AG04449 (cell line): ENCODE measurements at regions not wholly inside any gene's neighbourhood (a gene's known extent, or its start where the extent isn't known, plus 50 kb on each side); places are given as distances from the start of the nearest gene placed in this dataset.
"Not testable (repeated sequence)": the region's sequence is repeated elsewhere in the genome, so short reads cannot be mapped to it uniquely, and the experiment has no call there.

Experiments used
- CTCF ChIA-PET: fragments of 350-600 bp; formaldehyde crosslinking; extraction: SDS; loops from one replicate; lab custom pipeline; 2021; ENCODE audit warnings: antibody characterized with exemption; lab: Yijun Ruan, JAX
- POLR2A ChIA-PET: fragments of 400-600, 350-600 bp; formaldehyde crosslinking; extraction: SDS; loops from one replicate; lab custom pipeline; 2020; ENCODE audit warnings: antibody characterized with exemption, inconsistent platforms; lab: Yijun Ruan, JAX
- DNase-seq: peaks from one replicate; pipeline ENCODE4 v3.0.0-alpha.2; 2010; ENCODE audit warnings: low read depth, low spot score
- H3K4me3 ChIP-seq: 2 replicates; pipeline ENCODE4 v1.5.1; 2011; ENCODE audit warnings: low read depth, mild to moderate bottlenecking, control low read depth, low read length
- TF ChIP-seq, protein P1 (sequence below): IDR thresholded peaks from one replicate; pipeline ENCODE4 v1.5.1; 2011; ENCODE audit warnings: mild to moderate bottlenecking, moderate library complexity, low read length, control low read depth, inconsistent platforms; ENCODE audit not compliant: insufficient read depth; ENCODE audit errors: missing control alignments

DNA sequence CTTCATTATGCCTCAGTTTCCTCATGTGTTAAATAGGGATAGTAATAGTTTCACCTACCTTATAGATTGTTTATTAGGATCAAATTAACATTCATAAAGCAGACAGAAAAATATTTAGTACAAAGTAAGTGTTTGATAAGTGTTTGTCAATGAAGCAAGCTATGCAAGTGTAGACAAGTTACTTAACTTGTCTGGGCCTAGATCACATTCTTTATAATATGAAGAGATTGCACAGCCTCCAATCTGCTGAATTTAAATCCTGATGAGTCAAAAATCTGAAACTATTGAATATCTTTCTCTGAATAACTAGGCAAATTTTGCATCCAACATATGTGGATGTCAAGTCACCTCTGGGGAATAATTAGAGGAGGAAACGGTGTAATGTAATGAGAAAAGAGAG, 170.5 kb downstream of the MZT1 start:
- TF ChIP-seq, protein P1, sequence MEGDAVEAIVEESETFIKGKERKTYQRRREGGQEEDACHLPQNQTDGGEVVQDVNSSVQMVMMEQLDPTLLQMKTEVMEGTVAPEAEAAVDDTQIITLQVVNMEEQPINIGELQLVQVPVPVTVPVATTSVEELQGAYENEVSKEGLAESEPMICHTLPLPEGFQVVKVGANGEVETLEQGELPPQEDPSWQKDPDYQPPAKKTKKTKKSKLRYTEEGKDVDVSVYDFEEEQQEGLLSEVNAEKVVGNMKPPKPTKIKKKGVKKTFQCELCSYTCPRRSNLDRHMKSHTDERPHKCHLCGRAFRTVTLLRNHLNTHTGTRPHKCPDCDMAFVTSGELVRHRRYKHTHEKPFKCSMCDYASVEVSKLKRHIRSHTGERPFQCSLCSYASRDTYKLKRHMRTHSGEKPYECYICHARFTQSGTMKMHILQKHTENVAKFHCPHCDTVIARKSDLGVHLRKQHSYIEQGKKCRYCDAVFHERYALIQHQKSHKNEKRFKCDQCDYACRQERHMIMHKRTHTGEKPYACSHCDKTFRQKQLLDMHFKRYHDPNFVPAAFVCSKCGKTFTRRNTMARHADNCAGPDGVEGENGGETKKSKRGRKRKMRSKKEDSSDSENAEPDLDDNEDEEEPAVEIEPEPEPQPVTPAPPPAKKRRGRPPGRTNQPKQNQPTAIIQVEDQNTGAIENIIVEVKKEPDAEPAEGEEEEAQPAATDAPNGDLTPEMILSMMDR, result no peak
- no peak for DNase-seq
- ChIA-PET CTCF (no interaction called here), POLR2A (no interaction called here)
- no peak overlapping the region for H3K4me3 ChIP-seq

DNA sequence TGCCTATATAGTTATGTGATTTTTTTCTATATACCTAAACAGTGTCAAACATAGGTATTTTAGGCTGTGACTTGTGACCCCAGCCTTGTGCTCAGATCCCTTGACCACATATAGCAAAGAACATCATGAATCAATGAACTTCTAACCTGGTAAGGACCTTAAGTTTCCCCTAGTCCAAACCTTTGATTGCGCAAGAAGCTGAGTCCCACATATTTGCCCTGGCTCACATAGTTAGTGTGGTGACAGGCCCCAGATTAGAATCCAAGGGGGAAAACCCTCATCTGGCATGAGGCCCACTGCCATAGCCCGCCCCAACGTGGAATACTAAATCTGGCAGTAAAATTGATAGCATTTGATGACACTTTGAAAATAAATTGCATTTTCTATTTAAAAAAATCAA, 171.8 kb downstream of the MZT1 start:
- TF ChIP-seq, protein P1, result no peak
- DNase-seq, result no peak
- no peak overlapping the region for H3K4me3 ChIP-seq
- ChIA-PET POLR2A (no interaction called here), CTCF (interaction anchor here (0.9 kb wide), 1 partner anchor 14 kb away, joined by 3 read pairs; no protein-coding TSS in a partner anchor)

DNA sequence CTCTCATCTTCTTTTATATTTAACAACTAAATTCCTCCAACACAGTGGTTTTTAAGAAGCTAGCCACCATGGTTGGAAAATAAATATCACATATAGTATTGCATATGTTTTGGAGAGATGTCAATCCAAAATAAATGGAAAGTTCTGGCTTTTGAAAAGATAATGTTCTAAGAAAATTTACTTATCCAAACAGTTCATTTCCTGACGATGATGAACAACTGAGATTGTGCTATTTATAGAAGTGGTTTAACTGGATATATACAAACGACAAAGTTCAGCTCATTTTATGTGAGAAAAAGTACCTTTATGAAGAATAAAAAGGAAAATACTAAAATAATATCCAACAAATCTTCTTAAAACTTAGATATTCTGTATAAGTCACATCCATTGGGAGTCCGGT, 174.7 kb downstream of the MZT1 start:
- TF ChIP-seq, protein P1, result no peak
- no peak for DNase-seq
- no peak overlapping the region for H3K4me3 ChIP-seq
- ChIA-PET CTCF (interaction anchor here (0.9 to 2.1 kb wide), 2 partner anchors 11 to 13 kb away, joined by 3 to 4 read pairs; no protein-coding TSS in a partner anchor), POLR2A (no interaction called here)

DNA sequence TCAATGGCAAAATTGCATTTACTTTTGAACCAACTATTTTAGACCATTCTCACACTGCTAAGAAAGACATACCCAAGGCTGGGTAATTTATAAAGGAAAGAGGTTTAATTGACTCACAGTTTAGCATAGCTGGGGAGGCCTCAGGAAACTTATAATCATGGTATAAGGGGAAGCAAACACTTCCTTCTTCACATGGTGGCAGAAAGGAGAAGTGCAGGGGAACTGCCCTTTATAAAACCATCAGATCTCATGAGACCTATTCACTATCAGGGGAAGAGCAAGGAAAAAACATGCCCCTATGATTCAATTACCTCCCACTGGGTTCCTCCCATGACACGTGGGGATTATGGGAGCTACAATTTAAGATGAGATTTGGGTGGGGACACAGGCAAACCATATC, 181.5 kb downstream of the MZT1 start:
- CTCF ChIA-PET, POLR2A ChIA-PET, DNase-seq, H3K4me3 ChIP-seq: not testable (repeated sequence)

DNA sequence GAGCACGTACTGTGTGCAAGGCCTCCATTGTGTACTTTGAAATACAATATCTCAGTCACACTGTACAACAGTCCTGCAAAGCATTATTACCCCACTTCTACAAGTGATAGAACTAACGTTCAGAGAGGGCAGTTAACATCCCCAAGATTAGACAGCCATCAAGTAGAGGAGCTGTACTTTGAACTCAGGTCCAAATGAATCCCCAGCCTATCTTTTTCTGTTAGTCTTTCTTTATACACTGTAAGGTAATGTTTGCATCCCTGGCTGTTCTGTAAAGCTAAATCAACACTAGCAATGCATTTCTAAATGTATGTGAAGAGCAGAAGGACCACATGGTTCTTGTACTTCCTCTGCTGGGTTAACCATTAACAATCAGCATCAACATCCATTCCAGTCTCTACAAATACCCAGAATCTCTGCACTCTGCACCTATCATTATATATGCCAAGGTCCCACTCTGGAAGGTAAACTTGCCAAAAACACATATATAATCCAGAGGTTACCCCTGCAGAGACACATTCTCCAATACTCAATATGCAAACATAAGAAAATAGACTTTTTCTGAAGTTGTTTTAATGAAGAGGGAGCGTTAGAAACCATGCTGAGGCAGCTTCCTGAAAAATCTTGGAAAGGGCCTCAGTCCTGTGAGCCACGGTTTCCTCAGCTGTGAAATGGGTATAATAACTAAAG, 182.3 kb downstream of the MZT1 start:
- POLR2A ChIA-PET, result no interaction called here
- no peak overlapping the region for H3K4me3 ChIP-seq

DNA sequence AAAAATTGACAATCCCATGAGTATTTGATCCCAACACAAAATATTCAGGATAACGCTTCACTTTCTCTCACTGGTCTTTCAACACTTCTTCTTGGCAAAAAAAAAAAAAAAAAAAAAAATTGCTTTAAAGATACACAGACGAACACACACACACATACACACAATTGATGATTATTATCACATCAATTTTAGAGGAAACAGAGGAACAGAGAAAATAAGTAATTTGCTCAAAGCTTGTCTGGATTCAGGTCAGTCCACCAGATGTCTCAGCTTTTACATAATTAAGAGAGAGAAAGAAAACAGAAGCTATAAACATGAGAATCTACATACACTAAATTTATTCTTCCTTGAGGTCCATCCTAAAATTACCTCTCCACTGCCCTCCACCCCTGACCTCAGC, 183.4 kb downstream of the MZT1 start:
- POLR2A ChIA-PET, result no interaction called here
- DNase-seq, result no peak
- no peak overlapping the region for H3K4me3 ChIP-seq
- TF ChIP-seq, protein P1, result no peak
- CTCF ChIA-PET, result no interaction called here

More for the DNA sequence above, 182.3 kb downstream of the MZT1 start:
- DNase-seq, result no peak
- TF ChIP-seq, protein P1, result no peak
- CTCF ChIA-PET, result no interaction called here

DNA sequence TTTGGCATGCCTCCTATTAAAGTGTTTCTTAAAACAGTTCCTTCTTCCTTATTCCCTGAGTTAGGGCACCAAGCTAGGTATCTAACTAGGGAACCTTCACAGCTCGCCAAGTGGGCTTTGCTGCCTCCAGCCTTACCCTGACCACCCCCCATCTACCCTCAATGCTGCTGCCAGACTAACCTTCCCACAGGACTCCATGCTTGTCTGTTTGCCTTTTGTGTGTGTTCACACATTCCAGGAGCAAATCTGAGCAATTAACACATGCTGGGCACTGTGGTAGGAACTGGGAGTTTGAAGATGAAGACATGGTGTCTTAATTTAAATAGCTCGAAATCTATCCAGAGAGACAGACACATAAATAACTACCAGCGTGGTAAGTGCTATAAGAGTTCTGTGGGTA, 185.2 kb downstream of the MZT1 start:
- H3K4me3 ChIP-seq, result no peak overlapping the region
- CTCF ChIA-PET, result no interaction called here
- no peak for DNase-seq
- TF ChIP-seq, protein P1, result no peak
- POLR2A ChIA-PET, result no interaction called here
